Neural progenitor cell (in vitro differentiated cells): ENCODE measurements at regions not wholly inside any gene's neighbourhood (a gene's known extent, or its start where the extent isn't known, plus 50 kb on each side); places are given as distances from the start of the nearest gene placed in this dataset.

Source experiments
- EZH2 ChIP-seq: fragments of 200-600 bp; sonication (generic); IDR thresholded peaks from 2 replicates; pipeline ENCODE4 v1.6.1; 2017; ENCODE audit warnings: antibody characterized with exemption, mild to moderate bottlenecking, moderate library complexity
- TF ChIP-seq, protein P1 (sequence below): fragments of 200-600 bp; sonication (generic); IDR thresholded peaks from 2 replicates; pipeline ENCODE4 v1.5.1; 2017; ENCODE audit warnings: antibody characterized with exemption, mild to moderate bottlenecking

DNA sequence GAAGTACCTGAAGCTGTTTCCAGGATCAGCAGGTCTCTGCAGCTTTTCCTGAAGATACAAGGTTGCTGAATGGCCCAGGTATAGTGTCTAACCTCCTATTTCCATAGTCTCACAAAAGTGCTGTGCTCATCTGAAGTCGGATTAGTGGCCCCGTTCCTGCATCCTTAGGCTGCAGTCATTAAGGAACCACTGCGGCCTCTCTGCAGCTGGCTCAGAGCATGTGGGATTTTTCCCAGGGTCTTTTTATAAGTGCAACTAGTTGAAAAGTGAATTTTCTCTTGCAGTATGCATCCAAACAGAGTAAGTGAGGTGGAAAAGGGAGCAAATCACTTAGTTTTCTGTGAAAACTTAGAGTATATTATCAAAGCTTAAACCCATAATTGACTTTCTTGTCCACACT is 565.3 kb upstream of the NEGR1 start:
- TF ChIP-seq EZH2 = no peak
- TF ChIP-seq, protein P1, sequence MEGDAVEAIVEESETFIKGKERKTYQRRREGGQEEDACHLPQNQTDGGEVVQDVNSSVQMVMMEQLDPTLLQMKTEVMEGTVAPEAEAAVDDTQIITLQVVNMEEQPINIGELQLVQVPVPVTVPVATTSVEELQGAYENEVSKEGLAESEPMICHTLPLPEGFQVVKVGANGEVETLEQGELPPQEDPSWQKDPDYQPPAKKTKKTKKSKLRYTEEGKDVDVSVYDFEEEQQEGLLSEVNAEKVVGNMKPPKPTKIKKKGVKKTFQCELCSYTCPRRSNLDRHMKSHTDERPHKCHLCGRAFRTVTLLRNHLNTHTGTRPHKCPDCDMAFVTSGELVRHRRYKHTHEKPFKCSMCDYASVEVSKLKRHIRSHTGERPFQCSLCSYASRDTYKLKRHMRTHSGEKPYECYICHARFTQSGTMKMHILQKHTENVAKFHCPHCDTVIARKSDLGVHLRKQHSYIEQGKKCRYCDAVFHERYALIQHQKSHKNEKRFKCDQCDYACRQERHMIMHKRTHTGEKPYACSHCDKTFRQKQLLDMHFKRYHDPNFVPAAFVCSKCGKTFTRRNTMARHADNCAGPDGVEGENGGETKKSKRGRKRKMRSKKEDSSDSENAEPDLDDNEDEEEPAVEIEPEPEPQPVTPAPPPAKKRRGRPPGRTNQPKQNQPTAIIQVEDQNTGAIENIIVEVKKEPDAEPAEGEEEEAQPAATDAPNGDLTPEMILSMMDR = no peak
